Osteoblast (primary cell): ENCODE measurements at regions not wholly inside any gene's neighbourhood (a gene's known extent, or its start where the extent isn't known, plus 50 kb on each side); places are given as distances from the start of the nearest gene placed in this dataset.
A peak's percentile ranks its signal among the peaks of the same experiment; 100 is the strongest.

Experiments
- DNase-seq: peaks from one replicate; pipeline ENCODE4 v3.0.0; 2011; ENCODE audit warnings: low spot score, mixed read lengths; ENCODE audit not compliant: insufficient read length; ENCODE audit errors: missing footprints
- H2AFZ ChIP-seq: 2 replicates; pipeline ENCODE4 v1.6.0; 2011; ENCODE audit warnings: mild to moderate bottlenecking, low read length
- H3K27ac ChIP-seq: 2 replicates; pipeline ENCODE4 v1.5.1; 2011; ENCODE audit warnings: mild to moderate bottlenecking, low read depth, low read length, moderate library complexity
- H3K27me3 ChIP-seq: 2 replicates; pipeline ENCODE4 v1.6.0; 2012; ENCODE audit warnings: mild to moderate bottlenecking, control low read depth, inconsistent platforms, low read length, moderate library complexity; ENCODE audit not compliant: insufficient read depth
- H3K36me3 ChIP-seq: 2 replicates; pipeline ENCODE4 v1.5.1; 2011; ENCODE audit warnings: mild to moderate bottlenecking, low read length, control low read depth, moderate library complexity; ENCODE audit not compliant: insufficient read depth
- H3K4me1 ChIP-seq: 2 replicates; pipeline ENCODE4 v1.5.1; 2011; ENCODE audit warnings: mild to moderate bottlenecking, low read length, control low read depth, moderate library complexity; ENCODE audit not compliant: insufficient read depth
- H3K4me2 ChIP-seq: 2 replicates; pipeline ENCODE4 v1.6.0; 2011; ENCODE audit warnings: mild to moderate bottlenecking, low read length; ENCODE audit not compliant: insufficient read depth
- H3K4me3 ChIP-seq: fragments of 200-600 bp; sonication (generic); 3 replicates; pipeline ENCODE4 v1.5.1; 2012; ENCODE audit warnings: mild to moderate bottlenecking, low read length, inconsistent platforms; ENCODE audit not compliant: insufficient read depth
- H3K79me2 ChIP-seq: 2 replicates; pipeline ENCODE4 v1.6.0; 2012; ENCODE audit warnings: mild to moderate bottlenecking, low read length, control low read depth, inconsistent platforms; ENCODE audit not compliant: insufficient read depth
- H3K9me3 ChIP-seq: 2 replicates; pipeline ENCODE4 v1.5.1; 2011; ENCODE audit warnings: low read depth, low read length, control low read depth
- H4K20me1 ChIP-seq: 2 replicates; pipeline ENCODE4 v1.6.0; 2012; ENCODE audit warnings: mild to moderate bottlenecking, low read length, control low read depth; ENCODE audit not compliant: insufficient read depth
- TF ChIP-seq, protein P1 (sequence below): IDR thresholded peaks from 2 replicates; pipeline ENCODE4 v1.5.1; 2011; ENCODE audit warnings: mild to moderate bottlenecking, low read depth, low read length, moderate library complexity; ENCODE audit errors: extremely low read depth

DNA sequence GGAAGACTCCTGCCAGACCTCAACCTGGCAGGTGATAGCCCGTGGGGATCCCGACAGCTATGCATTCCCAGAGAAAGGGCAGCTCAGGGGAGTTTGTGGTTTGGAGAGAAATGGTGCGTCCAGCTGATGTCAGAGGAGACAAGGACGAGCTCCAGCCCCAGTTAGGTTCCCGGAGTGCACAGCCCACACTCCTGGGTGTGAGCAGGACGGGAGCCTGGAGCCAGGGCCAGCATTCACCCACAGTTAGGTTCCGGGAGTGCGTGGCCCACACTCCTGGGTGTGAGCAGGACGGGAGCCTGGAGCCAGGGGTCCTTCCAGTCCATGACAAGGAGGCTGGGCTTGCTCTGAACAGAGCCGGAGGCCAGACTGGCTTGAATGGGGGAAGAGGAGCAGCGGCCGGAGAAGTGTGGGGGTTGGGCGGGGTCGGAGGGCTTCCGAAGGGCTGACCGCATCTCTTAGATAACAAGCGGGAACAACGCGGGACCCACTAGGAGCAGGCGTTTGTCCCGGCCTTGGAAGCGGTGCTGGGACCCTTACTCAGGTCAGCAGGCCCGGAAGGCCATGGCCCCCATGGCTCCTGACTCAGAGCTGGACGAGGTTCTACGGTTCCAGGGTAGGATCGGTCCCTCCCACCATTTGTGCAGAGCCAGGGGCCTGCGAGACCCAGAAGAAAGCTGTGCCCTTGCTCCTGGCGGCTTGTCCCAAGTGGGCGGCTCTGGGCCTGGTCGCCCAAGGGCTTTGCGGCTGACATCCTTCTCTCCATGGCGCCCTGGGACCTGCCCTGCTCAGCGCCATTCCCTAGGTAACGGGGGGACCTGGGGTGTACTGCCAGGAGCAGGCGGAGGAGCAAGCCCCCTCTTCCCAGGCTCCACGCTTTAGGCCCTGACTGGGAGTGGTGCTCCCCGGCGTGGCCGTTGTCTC is 185.6 kb downstream of the RTP5 start:
- H3K9me3 ChIP-seq, result no peaks in the 10 kb centered on the region
- H3K4me3 ChIP-seq, result no peak overlapping the region
- H3K27ac ChIP-seq, result no peak overlapping the region
- DNase-seq, result peak; percentile 53
- no peak overlapping the region for H3K4me2 ChIP-seq
- H4K20me1 ChIP-seq, result no peaks in the 10 kb centered on the region
- peaks cover under 1% of the 10 kb centered on the region for H3K4me1 ChIP-seq
- H3K79me2 ChIP-seq, result no peaks in the 10 kb centered on the region
- H3K36me3 ChIP-seq, result no peaks in the 10 kb centered on the region
- no peak overlapping the region for H2AFZ ChIP-seq
- peaks cover 19% of the 10 kb centered on the region for H3K27me3 ChIP-seq
- TF ChIP-seq, protein P1, sequence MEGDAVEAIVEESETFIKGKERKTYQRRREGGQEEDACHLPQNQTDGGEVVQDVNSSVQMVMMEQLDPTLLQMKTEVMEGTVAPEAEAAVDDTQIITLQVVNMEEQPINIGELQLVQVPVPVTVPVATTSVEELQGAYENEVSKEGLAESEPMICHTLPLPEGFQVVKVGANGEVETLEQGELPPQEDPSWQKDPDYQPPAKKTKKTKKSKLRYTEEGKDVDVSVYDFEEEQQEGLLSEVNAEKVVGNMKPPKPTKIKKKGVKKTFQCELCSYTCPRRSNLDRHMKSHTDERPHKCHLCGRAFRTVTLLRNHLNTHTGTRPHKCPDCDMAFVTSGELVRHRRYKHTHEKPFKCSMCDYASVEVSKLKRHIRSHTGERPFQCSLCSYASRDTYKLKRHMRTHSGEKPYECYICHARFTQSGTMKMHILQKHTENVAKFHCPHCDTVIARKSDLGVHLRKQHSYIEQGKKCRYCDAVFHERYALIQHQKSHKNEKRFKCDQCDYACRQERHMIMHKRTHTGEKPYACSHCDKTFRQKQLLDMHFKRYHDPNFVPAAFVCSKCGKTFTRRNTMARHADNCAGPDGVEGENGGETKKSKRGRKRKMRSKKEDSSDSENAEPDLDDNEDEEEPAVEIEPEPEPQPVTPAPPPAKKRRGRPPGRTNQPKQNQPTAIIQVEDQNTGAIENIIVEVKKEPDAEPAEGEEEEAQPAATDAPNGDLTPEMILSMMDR, result no peak

DNA sequence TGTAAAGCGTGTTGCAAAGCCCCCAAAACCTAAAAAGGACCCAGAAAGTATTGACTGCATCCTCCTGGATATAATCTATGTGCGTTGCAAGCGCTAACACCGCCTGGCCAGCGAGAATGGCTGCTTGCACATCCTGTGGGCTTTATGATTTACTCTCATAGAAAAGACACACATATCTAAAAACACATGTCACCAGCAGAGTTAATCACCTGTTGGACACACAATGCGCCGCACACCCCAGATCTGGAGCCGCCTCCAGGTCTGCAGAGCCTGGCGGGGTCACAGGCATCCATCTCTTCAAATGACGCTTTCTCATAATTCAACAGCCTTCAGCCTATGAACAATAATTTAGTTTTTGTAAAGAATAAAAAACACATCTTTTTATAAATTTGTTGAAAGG is 186.5 kb downstream of the RTP5 start:
- TF ChIP-seq, protein P1, result no peak
- H3K4me3 ChIP-seq, result no peak overlapping the region
- H3K36me3 ChIP-seq, result no peaks in the 10 kb centered on the region
- no peaks in the 10 kb centered on the region for H3K9me3 ChIP-seq
- H3K79me2 ChIP-seq, result no peaks in the 10 kb centered on the region
- DNase-seq, result no peak
- peaks cover 3% of the 10 kb centered on the region for H3K4me1 ChIP-seq
- H3K27me3 ChIP-seq, result peaks cover 19% of the 10 kb centered on the region
- no peak overlapping the region for H2AFZ ChIP-seq
- H3K4me2 ChIP-seq, result no peak overlapping the region
- no peaks in the 10 kb centered on the region for H4K20me1 ChIP-seq
- H3K27ac ChIP-seq, result no peak overlapping the region

DNA sequence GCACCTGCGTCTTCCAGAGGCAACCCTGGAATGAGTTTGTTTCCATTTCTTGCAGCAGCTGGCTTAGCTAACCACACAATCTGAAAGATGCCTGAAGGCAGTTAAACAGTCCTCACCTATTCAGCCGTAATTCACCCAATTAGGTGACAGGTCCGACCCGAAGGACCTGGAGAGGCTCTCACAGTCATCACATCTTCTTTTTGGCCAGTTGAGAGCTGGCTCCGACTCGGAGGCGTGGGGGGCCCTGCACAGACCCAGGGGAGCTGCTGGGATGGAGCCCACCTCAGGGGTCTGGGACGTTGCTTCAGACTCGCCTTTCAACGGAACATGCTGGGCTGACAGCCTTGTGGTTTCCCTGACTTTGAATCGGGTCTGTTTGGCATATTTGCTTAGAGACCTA is 187.3 kb downstream of the RTP5 start:
- Histone ChIP-seq H3K36me3 (no peaks in the 10 kb centered on the region), H3K79me2 (no peaks in the 10 kb centered on the region), H3K4me2 (no peak overlapping the region), H3K27ac (no peak overlapping the region), H2AFZ (no peak overlapping the region), H3K27me3 (peaks cover 19% of the 10 kb centered on the region), H3K4me1 (peaks cover 3% of the 10 kb centered on the region), H4K20me1 (no peaks in the 10 kb centered on the region), H3K4me3 (no peak overlapping the region), H3K9me3 (no peaks in the 10 kb centered on the region)
- TF ChIP-seq, protein P1, result no peak
- DNase-seq, result no peak

DNA sequence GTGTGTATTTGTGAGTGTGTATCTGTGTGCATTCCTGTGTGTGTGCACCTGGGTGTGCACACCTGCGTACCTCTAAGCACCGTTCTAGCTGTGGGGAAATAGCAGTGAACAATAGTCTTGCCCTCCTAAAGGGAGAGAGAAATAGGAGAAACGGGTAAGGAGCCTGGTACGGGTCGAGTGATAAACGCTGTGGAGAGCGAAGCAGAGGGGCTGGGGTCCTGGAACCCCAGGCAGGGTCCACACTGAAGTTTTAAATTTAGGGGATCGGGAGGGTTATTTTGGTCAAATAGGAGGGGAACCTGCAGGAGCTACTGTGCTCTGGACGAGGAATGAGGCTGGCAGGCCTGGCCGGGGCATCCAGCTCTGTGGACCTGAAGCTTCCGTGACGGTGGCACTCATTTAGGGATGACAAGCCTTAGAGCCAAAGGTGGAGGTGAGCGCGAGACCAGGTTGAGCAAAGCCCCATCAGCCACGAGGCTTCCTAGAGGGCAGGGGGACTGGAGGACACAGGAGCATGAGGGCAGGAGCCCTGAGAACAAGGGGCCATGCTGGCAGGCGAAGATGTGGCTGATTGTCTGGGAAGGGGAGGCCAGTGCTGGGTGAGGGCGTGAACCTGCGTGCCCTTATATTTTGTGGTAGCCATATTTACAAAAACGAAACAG is 188.0 kb downstream of the RTP5 start:
- H3K4me1 ChIP-seq, result peaks cover 3% of the 10 kb centered on the region
- H4K20me1 ChIP-seq, result no peaks in the 10 kb centered on the region
- peaks cover 16% of the 10 kb centered on the region for H3K27me3 ChIP-seq
- H3K4me2 ChIP-seq, result no peak overlapping the region
- no peak overlapping the region for H2AFZ ChIP-seq
- TF ChIP-seq, protein P1, result no peak
- no peak for DNase-seq
- no peaks in the 10 kb centered on the region for H3K79me2 ChIP-seq
- H3K27ac ChIP-seq, result no peak overlapping the region
- H3K9me3 ChIP-seq, result no peaks in the 10 kb centered on the region
- no peak overlapping the region for H3K4me3 ChIP-seq
- H3K36me3 ChIP-seq, result no peaks in the 10 kb centered on the region
